Astrocyte (in vitro differentiated cells and primary cell): ENCODE measurements at regions not wholly inside any gene's neighbourhood (a gene's known extent, or its start where the extent isn't known, plus 50 kb on each side); places are given as distances from the start of the nearest gene placed in this dataset.

Experiments used
- DNase-seq: peaks from one replicate; pipeline ENCODE4 v3.0.0-alpha.2; 2010; ENCODE audit warnings: low read depth
- FAIRE-seq: peaks from 2 replicates; lab custom pipeline; 2011; peaks lifted over from hg19 to GRCh38; lab: Jason Lieb, UNC
- H2AFZ ChIP-seq: 2 replicates; pipeline ENCODE4 v1.6.0; 2012; ENCODE audit warnings: low read depth, low read length, inconsistent platforms
- H3K27ac ChIP-seq: 2 replicates; pipeline ENCODE4 v1.5.1; 2011; ENCODE audit warnings: low read depth, low read length, inconsistent platforms
- H3K27me3 ChIP-seq: 2 replicates; pipeline ENCODE4 v1.6.0; 2011; ENCODE audit warnings: low read length, inconsistent platforms; ENCODE audit not compliant: insufficient read depth
- H3K36me3 ChIP-seq: 2 replicates; pipeline ENCODE4 v1.5.1; 2011; ENCODE audit warnings: low read length, inconsistent platforms; ENCODE audit not compliant: insufficient read depth
- H3K4me1 ChIP-seq: 2 replicates; pipeline ENCODE4 v1.5.1; 2011; ENCODE audit warnings: low read length, inconsistent platforms; ENCODE audit not compliant: insufficient read depth
- H3K4me2 ChIP-seq: 2 replicates; pipeline ENCODE4 v1.6.0; 2012; ENCODE audit warnings: low read length, inconsistent platforms
- H3K4me3 ChIP-seq: 2 replicates; pipeline ENCODE4 v1.5.1; 2011; ENCODE audit warnings: low read depth, mild to moderate bottlenecking, low read length, inconsistent platforms; ENCODE audit not compliant: insufficient read depth
- H3K79me2 ChIP-seq: 2 replicates; pipeline ENCODE4 v1.6.0; 2012; ENCODE audit warnings: mild to moderate bottlenecking, low read length, inconsistent platforms; ENCODE audit not compliant: insufficient read depth
- H3K9ac ChIP-seq: 2 replicates; pipeline ENCODE4 v1.6.0; 2012; ENCODE audit warnings: mild to moderate bottlenecking, low read length, inconsistent platforms
- H3K9me3 ChIP-seq: 2 replicates; pipeline ENCODE4 v1.5.1; 2012; ENCODE audit warnings: low read depth, mild to moderate bottlenecking, low read length, inconsistent platforms; ENCODE audit not compliant: insufficient read depth
- H4K20me1 ChIP-seq: 2 replicates; pipeline ENCODE4 v1.6.0; 2012; ENCODE audit warnings: low read length, inconsistent platforms; ENCODE audit not compliant: insufficient read depth
- H3K27ac Mint-ChIP-seq: one replicate; pipeline ENCODE4 v1.8.0; 2021; ENCODE audit warnings: mild to moderate bottlenecking, mixed read lengths; ENCODE audit not compliant: unreplicated experiment
- H3K27me3 Mint-ChIP-seq: one replicate; pipeline ENCODE4 v1.8.0; 2021; ENCODE audit warnings: low read depth, mixed read lengths; ENCODE audit not compliant: unreplicated experiment
- H3K36me3 Mint-ChIP-seq: one replicate; pipeline ENCODE4 v1.8.0; 2021; ENCODE audit warnings: low read depth, mixed read lengths; ENCODE audit not compliant: unreplicated experiment
- H3K4me1 Mint-ChIP-seq: one replicate; pipeline ENCODE4 v1.8.0; 2021; ENCODE audit warnings: low read depth, mixed read lengths; ENCODE audit not compliant: unreplicated experiment
- H3K4me3 Mint-ChIP-seq: one replicate; pipeline ENCODE4 v1.8.0; 2021; ENCODE audit warnings: mild to moderate bottlenecking, moderate library complexity, mixed read lengths; ENCODE audit not compliant: unreplicated experiment
- H3K9me3 Mint-ChIP-seq: one replicate; pipeline ENCODE4 v1.8.0; 2021; ENCODE audit warnings: mild to moderate bottlenecking, mixed read lengths; ENCODE audit not compliant: unreplicated experiment
- CTCF ChIP-seq: IDR thresholded peaks from 2 replicates; pipeline ENCODE4 v1.5.1; 2011; ENCODE audit warnings: low read depth, mild to moderate bottlenecking, inconsistent platforms, low read length, moderate library complexity; ENCODE audit not compliant: insufficient read depth
- EZH2 ChIP-seq: IDR thresholded peaks from 2 replicates; pipeline ENCODE4 v1.6.1; 2012; ENCODE audit warnings: mild to moderate bottlenecking, low read length, inconsistent platforms; ENCODE audit not compliant: insufficient read depth

- DNase-seq = no peak
- TF ChIP-seq EZH2 (no peak), CTCF (no peak)
- Histone ChIP-seq H4K20me1 (no peaks in the 10 kb centered on the region), H3K9me3 (no peaks in the 10 kb centered on the region), H3K9ac (no peak overlapping the region), H3K36me3 (no peaks in the 10 kb centered on the region), H2AFZ (no peak overlapping the region), H3K27ac (no peak overlapping the region), H3K27me3 (no peaks in the 10 kb centered on the region), H3K79me2 (no peaks in the 10 kb centered on the region), H3K4me2 (no peak overlapping the region), H3K4me3 (no peak overlapping the region), H3K4me1 (no peaks in the 10 kb centered on the region)
- Mint-ChIP-seq H3K27ac (no peak overlapping the region), H3K9me3 (no peaks in the 10 kb centered on the region), H3K36me3 (no peaks in the 10 kb centered on the region), H3K27me3 (no peaks in the 10 kb centered on the region), H3K4me1 (no peaks in the 10 kb centered on the region), H3K4me3 (no peak overlapping the region)
- FAIRE-seq = no peak
These were observed 199.2 kb upstream of the GUCY1A2 start for GRCh38 chr11:107217444-107217843.

- no peak for DNase-seq
- H3K4me2 ChIP-seq = no peak overlapping the region
- H2AFZ ChIP-seq = no peak overlapping the region
- no peaks in the 10 kb centered on the region for H3K4me1 ChIP-seq
- H3K9me3 ChIP-seq = no peaks in the 10 kb centered on the region
- no peak overlapping the region for H3K9ac ChIP-seq
- Mint-ChIP-seq H3K27ac (no peak overlapping the region), H3K4me3 (no peak overlapping the region), H3K27me3 (no peaks in the 10 kb centered on the region), H3K9me3 (no peaks in the 10 kb centered on the region), H3K4me1 (no peaks in the 10 kb centered on the region), H3K36me3 (no peaks in the 10 kb centered on the region)
- no peak overlapping the region for H3K4me3 ChIP-seq
- H3K27ac ChIP-seq = no peak overlapping the region
- TF ChIP-seq EZH2 (no peak), CTCF (no peak)
- no peaks in the 10 kb centered on the region for H3K79me2 ChIP-seq
- FAIRE-seq = no peak
- H3K36me3 ChIP-seq = no peaks in the 10 kb centered on the region
- H3K27me3 ChIP-seq = no peaks in the 10 kb centered on the region
- H4K20me1 ChIP-seq = no peaks in the 10 kb centered on the region
These were observed 196.7 kb upstream of the GUCY1A2 start for GRCh38 chr11:107215010-107215409.

GRCh38 chr11:107203656-107204055 lies 185.4 kb upstream of the GUCY1A2 start:
- H3K9me3 Mint-ChIP-seq = peaks cover 4% of the 10 kb centered on the region
- H3K4me1 Mint-ChIP-seq = no peaks in the 10 kb centered on the region
- H3K9ac ChIP-seq = no peak overlapping the region
- H4K20me1 ChIP-seq = no peaks in the 10 kb centered on the region
- no peak overlapping the region for H2AFZ ChIP-seq
- H3K27ac Mint-ChIP-seq = no peak overlapping the region
- H3K36me3 ChIP-seq = no peaks in the 10 kb centered on the region
- FAIRE-seq (no peak), DNase-seq (no peak)
- H3K27me3 Mint-ChIP-seq = no peaks in the 10 kb centered on the region
- no peaks in the 10 kb centered on the region for H3K79me2 ChIP-seq
- no peak overlapping the region for H3K27ac ChIP-seq
- H3K4me3 ChIP-seq = no peak overlapping the region
- no peaks in the 10 kb centered on the region for H3K27me3 ChIP-seq
- TF ChIP-seq EZH2 (no peak), CTCF (no peak)
- no peak overlapping the region for H3K4me2 ChIP-seq
- no peak overlapping the region for H3K4me3 Mint-ChIP-seq
- H3K9me3 ChIP-seq = no peaks in the 10 kb centered on the region
- no peaks in the 10 kb centered on the region for H3K36me3 Mint-ChIP-seq
- no peaks in the 10 kb centered on the region for H3K4me1 ChIP-seq
